Colonic mucosa (tissue), 4 donors: ENCODE measurements at regions not wholly inside any gene's neighbourhood (a gene's known extent, or its start where the extent isn't known, plus 50 kb on each side); places are given as distances from the start of the nearest gene placed in this dataset.

Source experiments
- DNase-seq: peaks from one replicate; pipeline ENCODE4 v3.0.0-alpha.2; 2020
- H3K27ac ChIP-seq: fragments of 200-600 bp; one replicate; pipeline ENCODE4 v1.8.0; 2021
- H3K27me3 ChIP-seq: fragments of 200-600 bp; one replicate; pipeline ENCODE4 v1.8.0; 2021
- H3K36me3 ChIP-seq: fragments of 200-600 bp; one replicate; pipeline ENCODE4 v1.8.0; 2021
- H3K4me1 ChIP-seq: fragments of 200-600 bp; one replicate; pipeline ENCODE4 v1.8.0; 2021; ENCODE audit warnings: mild to moderate bottlenecking
- H3K4me3 ChIP-seq: fragments of 200-600 bp; one replicate; pipeline ENCODE4 v1.8.0; 2021
- H3K9ac ChIP-seq, 2 donors: one replicate each; pipeline ENCODE4 v1.7.0; 2013; ENCODE audit warnings: control low read depth in 2 of 2, low read depth in 2 of 2, low read length in 2 of 2
- H3K9me3 ChIP-seq: fragments of 200-600 bp; one replicate; pipeline ENCODE4 v1.8.0; 2021
- CTCF ChIP-seq: fragments of 200-600 bp; IDR thresholded peaks from one replicate; pipeline ENCODE4 v1.8.0; 2022; ENCODE audit warnings: antibody characterized with exemption, mild to moderate bottlenecking
- intact Hi-C: fragments of 100-400 bp; cut with DNase I; formaldehyde crosslinking; loops from one replicate; pipeline ENCODE4 v1.14.1; 2022
- donor health status: healthy.
- donor health status: DM: no; HTN: no; CAD: no.
- donor health status: DM: no; HTN: no; CAD: no.

DNA sequence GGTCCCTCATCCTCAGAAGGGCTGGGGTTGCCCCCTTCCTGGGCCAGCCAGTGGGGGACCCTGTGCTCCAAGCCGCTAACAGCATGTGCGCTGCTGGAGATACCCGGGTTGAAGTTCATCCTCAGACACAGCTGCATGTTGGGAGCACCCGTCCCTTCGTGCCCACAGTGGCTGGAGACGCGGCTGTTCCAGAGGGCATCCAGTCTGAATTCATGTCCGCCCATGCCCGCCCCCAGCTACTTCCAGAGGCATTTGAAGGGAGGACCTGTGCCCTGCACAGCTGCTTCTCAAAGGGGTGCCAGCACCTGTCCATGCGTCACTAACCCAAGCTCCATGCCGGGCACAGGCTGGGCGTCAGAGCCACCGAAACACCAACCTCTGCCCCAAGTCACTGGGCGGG, 68.1 kb upstream of the ADGRA1 start:
- Histone ChIP-seq H3K4me3 (no peak overlapping the region), H3K36me3 (no peaks in the 10 kb centered on the region), H3K27ac (no peak overlapping the region), H3K9ac (no peak overlapping the region), H3K9me3 (no peaks in the 10 kb centered on the region), H3K4me1 (no peaks in the 10 kb centered on the region), H3K27me3 (no peaks in the 10 kb centered on the region)
- no peak for DNase-seq
- intact Hi-C loops: no loop called here
- TF ChIP-seq CTCF: no peak

- Histone ChIP-seq H3K9ac (no peak overlapping the region), H3K4me1 (no peaks in the 10 kb centered on the region), H3K4me3 (no peak overlapping the region), H3K27ac (no peak overlapping the region), H3K36me3 (no peaks in the 10 kb centered on the region), H3K27me3 (no peaks in the 10 kb centered on the region), H3K9me3 (no peaks in the 10 kb centered on the region)
- DNase-seq: no peak
- intact Hi-C loops: no loop called here
- no peak for TF ChIP-seq CTCF
Measured at GRCh38 chr10:133019191-133019590, 68.5 kb upstream of the ADGRA1 start.

DNA sequence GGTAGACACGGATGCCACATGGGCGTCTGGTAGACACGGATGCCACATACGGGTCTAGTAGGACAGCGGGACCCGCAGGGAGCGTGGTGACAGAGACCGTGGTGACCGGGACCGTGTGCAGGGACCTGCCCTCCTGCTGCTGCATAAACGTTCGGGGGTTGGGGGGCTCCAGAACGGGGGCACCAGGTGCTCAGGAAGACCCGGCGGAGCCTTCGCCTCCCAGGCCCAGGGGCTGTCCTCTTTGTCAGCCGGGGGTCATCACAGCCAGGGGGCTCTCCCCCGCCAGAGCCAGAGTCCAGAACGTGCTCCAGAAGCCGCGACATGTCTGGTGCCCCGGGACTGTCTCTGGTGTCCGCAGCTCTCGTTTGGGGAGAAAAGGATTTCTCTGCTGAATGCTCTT, 69.2 kb upstream of the ADGRA1 start:
- no peaks in the 10 kb centered on the region for H3K9me3 ChIP-seq
- no peak for TF ChIP-seq CTCF
- intact Hi-C loops: no loop called here
- no peak overlapping the region for H3K4me3 ChIP-seq
- H3K27me3 ChIP-seq: no peaks in the 10 kb centered on the region
- no peak overlapping the region for H3K27ac ChIP-seq
- DNase-seq: no peak
- no peaks in the 10 kb centered on the region for H3K36me3 ChIP-seq
- H3K9ac ChIP-seq: no peak overlapping the region
- no peaks in the 10 kb centered on the region for H3K4me1 ChIP-seq

- Histone ChIP-seq H3K27ac (no peak overlapping the region), H3K9ac (no peak overlapping the region)
- no peak for DNase-seq
Measured at GRCh38 chr10:133017203-133017601, 70.5 kb upstream of the ADGRA1 start.

GRCh38 chr10:133016493-133017202, 71.1 kb upstream of the ADGRA1 start:
- intact Hi-C loops: no loop called here
- Histone ChIP-seq H3K4me3 (no peak overlapping the region), H3K27me3 (no peaks in the 10 kb centered on the region), H3K36me3 (no peaks in the 10 kb centered on the region), H3K4me1 (no peaks in the 10 kb centered on the region), H3K9me3 (no peaks in the 10 kb centered on the region), H3K27ac (no peak overlapping the region), H3K9ac (no peak overlapping the region)
- no peak for TF ChIP-seq CTCF
- DNase-seq: no peak

More at GRCh38 chr10:133017203-133017601, 70.5 kb upstream of the ADGRA1 start:
- H3K27me3 ChIP-seq: no peaks in the 10 kb centered on the region
- no peak overlapping the region for H3K4me3 ChIP-seq
- intact Hi-C loops: no loop called here
- no peaks in the 10 kb centered on the region for H3K36me3 ChIP-seq
- H3K4me1 ChIP-seq: no peaks in the 10 kb centered on the region
- H3K9me3 ChIP-seq: no peaks in the 10 kb centered on the region
- no peak for TF ChIP-seq CTCF
